Activated CD4-positive, alpha-beta T cell treated with anti-CD3 and anti-CD28 coated beads, Interleukin-2, amount 50 U/mL, for 1 hour (primary cell): ENCODE measurements at regions not wholly inside any gene's neighbourhood (a gene's known extent, or its start where the extent isn't known, plus 50 kb on each side); places are given as distances from the start of the nearest gene placed in this dataset.

Source experiments
- DNase-seq: peaks from one replicate; pipeline ENCODE4 v3.0.0-alpha.2; 2020

- no peak for DNase-seq
Observed at GRCh38 chr5:106966686-106967315, 703.9 kb downstream of the EFNA5 start.

- DNase-seq = no peak
Observed at GRCh38 chr5:106964132-106964531, 706.6 kb downstream of the EFNA5 start.

GRCh38 chr5:106963630-106964029 lies 707.1 kb downstream of the EFNA5 start:
- no peak for DNase-seq

- no peak for DNase-seq
Observed at GRCh38 chr5:106962464-106963230, 708.1 kb downstream of the EFNA5 start.

GRCh38 chr5:106959387-106959786 lies 711.4 kb downstream of the EFNA5 start:
- no peak for DNase-seq

- no peak for DNase-seq
Observed at GRCh38 chr5:106957336-106957735, 713.4 kb downstream of the EFNA5 start.

GRCh38 chr5:106956886-106957285 lies 713.9 kb downstream of the EFNA5 start:
- DNase-seq = no peak

- DNase-seq = no peak
Observed at GRCh38 chr5:106956187-106956586, 714.5 kb downstream of the EFNA5 start.

GRCh38 chr5:106940986-106941385 lies 729.8 kb downstream of the EFNA5 start:
- DNase-seq = no peak

- no peak for DNase-seq
Observed at GRCh38 chr5:106940301-106940846, 730.4 kb downstream of the EFNA5 start.

GRCh38 chr5:106923409-106923808 lies 747.3 kb downstream of the EFNA5 start:
- DNase-seq = no peak

- no peak for DNase-seq
Observed at GRCh38 chr5:106921567-106921966, 749.2 kb downstream of the EFNA5 start.

- DNase-seq = no peak
Observed at GRCh38 chr5:106910486-106910885, 760.3 kb downstream of the EFNA5 start.

- no peak for DNase-seq
Observed at GRCh38 chr5:106909716-106910115, 761.0 kb downstream of the EFNA5 start.

- no peak for DNase-seq
Observed at GRCh38 chr5:106907979-106908378, 762.8 kb downstream of the EFNA5 start.

- DNase-seq = no peak
Observed at GRCh38 chr5:106906199-106906598, 764.5 kb downstream of the EFNA5 start.

- no peak for DNase-seq
Observed at GRCh38 chr5:106894964-106895363, 775.8 kb downstream of the EFNA5 start.

- DNase-seq = no peak
Observed at GRCh38 chr5:106882035-106882434, 788.7 kb downstream of the EFNA5 start.

GRCh38 chr5:106880656-106881055 lies 790.1 kb downstream of the EFNA5 start:
- no peak for DNase-seq

- DNase-seq = no peak
Observed at GRCh38 chr5:106877881-106878280, 792.9 kb downstream of the EFNA5 start.

GRCh38 chr5:106876665-106877194 lies 794.0 kb downstream of the EFNA5 start:
- DNase-seq = no peak

GRCh38 chr5:106876298-106876622 lies 794.5 kb downstream of the EFNA5 start:
- DNase-seq = no peak

- DNase-seq = no peak
Observed at GRCh38 chr5:106875591-106876297, 795.0 kb downstream of the EFNA5 start.

GRCh38 chr5:106874974-106875373 lies 795.8 kb downstream of the EFNA5 start:
- DNase-seq = no peak
